NCI-H82 (cell line): ENCODE measurements at regions not wholly inside any gene's neighbourhood (a gene's known extent, or its start where the extent isn't known, plus 50 kb on each side); places are given as distances from the start of the nearest gene placed in this dataset.

Source experiments
- DNase-seq: peaks from one replicate; lab custom pipeline; 2025; lab: John Stamatoyannopoulos, UW

DNA sequence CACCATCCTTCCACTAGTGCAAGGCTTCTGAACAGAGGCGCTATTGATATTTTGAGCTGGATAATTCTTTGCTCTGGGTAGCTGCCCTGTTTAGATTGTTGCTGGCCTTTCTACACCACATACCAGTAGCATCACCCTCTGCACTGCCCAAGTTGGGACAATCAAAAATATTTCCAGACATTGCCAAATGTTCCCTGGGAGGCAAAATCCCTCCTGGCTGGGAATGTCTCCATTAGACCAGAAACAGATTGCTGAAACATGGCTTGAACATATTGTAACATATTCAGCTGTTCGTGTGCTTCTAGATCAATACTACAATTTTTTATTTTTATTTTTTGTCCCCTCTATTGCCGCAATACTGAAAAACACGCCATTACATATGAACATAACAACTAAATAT is 174.6 kb downstream of the ABCA8 start:
- no peak for DNase-seq

GRCh38 chr17:68778726-68779125 is 176.5 kb downstream of the ABCA8 start:
- DNase-seq: no peak

DNA sequence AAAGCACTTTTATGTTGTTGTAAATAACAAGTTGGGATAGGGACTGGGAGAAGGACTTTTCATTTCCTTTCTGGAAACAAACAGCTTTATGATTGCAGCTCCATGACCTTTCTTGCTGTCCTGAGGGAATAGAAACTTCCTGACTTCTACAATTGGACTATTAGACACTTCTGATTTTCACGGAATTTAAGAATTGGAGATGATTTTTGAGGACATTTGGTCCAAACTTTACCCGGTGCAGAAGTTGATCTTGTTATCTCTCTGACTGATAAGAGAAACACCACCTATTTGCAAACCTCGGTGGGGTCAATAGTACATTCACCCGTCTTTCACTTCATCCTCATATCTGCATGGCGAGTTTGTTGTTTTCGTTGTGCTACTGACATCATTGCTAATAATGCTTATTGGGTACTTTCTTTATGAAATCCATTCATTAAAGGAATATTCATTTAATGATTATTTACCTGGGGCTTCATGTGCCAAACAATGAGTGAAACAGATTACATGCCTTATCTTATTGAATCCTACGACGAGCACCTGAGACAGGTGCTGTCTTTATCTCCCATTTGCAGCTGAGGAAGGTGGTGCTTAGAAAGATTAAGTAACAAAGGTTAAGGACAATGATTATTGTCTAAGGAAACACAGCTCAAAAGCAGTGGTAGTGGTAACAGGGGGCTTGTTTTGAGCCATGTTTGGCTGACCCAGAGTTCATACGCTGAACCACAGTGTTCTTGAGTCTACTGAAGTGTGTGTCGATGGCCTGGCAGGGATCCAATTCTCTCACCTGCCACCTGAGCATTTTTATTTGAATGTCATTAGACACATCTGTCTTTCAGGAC is 176.9 kb upstream of the FAM20A start:
- DNase-seq: peak; percentile 31

DNA sequence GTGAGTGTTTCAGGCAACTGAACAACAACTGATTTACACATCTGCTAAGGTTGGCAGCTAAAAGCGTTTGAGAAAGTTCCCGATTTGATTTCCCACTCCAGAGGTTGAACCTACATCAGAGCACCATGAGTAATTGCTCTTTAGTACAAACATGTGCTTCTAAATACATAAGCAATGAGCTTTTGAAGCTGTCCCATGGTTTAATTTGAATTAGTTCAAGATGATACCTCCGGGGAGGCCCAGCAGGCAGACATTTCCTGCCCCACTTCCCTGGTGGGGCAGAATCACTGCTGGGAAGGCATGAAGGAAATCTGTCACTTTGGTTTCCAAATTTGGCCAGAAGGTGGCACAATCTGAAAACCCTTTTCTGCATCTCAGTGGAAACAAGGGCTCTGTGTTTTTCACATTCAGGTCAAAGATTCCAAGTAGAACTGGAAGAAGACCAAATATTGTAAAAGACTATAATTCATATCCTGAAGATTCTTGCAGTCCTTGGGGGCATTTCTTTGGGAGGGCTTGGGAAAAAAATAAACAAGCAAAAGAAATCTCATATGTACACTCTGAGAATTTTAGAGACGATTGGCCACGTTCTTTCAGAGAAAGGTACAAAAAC is 176.2 kb upstream of the FAM20A start:
- peak; percentile 82 for DNase-seq

DNA sequence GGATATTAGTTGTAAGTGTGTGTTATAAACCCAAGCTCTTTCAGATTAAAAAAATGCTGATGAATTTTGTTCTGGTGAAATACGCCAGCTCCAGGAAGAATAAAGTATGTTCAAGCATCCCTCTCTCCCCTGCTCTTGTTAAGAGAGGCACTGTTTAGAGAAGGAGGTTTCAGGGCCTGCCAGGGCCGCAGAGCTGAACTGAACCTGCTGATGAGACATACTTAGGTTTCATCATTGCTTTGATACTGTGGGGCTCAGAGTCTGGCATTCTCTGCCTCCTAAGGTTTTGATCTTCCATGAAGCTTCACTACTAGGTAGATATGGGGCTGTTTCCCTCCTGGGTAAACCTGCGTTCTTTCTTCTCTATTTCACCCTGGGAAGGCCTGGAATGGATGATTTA is 175.3 kb upstream of the FAM20A start:
- no peak for DNase-seq

GRCh38 chr17:68775969-68776368 is 174.8 kb upstream of the FAM20A start:
- DNase-seq: no peak

DNA sequence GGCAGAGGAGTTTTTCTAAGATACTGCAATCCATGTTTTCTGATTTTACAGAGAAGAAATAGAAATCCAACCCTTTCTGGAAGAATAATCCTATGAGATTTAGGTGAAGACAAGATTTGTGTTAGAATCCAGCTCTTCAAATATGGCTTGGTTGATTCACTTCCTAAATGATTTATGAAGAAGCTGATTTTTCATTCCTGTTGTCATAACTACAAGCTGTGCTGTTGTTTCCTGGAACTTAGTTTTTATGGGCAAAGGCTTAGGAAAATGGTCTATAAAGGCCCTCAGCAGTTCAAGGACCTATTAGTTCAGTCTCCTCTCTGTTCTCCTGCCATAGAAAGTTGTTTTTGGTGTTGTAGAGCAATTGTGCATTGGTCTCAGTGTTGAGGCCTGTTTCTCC is 174.2 kb upstream of the FAM20A start:
- no peak for DNase-seq

DNA sequence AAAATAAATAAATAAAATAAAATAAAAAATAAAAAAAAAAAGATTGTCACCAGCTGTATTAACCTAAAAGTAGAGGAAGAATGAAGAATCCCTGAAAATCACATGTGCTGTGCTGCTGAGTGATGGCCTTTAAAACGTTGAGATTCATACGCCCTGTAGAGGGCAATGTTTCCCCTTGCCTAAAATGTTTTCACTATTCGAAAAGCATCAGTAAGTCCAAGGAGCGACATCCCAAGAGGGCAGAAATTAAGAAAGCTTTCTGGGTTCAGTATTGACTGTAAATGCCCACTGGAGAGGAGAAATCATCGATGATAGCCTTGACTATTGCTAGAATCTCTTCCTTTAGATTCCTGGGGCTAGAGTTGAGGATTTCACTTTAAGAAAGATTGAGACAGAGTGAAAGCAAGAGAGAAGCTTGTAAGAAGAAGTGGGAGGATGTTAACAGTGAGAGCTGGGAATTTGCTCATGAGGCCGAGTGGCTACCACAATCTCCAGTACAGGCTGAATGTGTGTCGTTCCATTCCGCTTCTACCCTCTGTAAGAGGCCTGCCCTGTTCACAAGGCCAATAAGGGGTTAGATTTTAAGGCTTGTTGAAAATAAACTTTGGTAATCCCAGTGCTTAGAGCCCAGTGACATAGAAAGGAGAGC is 170.8 kb upstream of the FAM20A start:
- peak; percentile 81 for DNase-seq

DNA sequence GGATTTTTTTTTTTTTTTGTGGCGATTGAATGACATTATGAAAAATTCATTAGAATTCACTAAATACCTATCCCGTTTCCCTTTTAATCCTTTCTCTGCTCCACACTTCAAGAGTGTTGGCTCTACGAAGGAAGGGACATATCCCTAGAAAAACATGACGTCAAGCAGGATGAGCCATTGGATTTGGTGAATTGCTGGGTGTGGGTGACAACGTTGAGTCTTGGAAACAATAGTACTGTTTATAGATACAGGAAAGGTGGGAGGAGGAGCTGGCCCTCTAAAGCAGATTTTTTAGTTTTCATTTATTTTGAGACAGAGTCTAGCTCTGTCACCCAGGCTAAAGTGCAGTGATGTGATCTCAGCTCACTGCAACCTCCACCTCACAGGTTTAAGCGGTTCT is 167.6 kb upstream of the FAM20A start:
- no peak for DNase-seq

GRCh38 chr17:68766640-68767039 is 165.5 kb upstream of the FAM20A start:
- DNase-seq: no peak

GRCh38 chr17:68763562-68763961 is 162.4 kb upstream of the FAM20A start:
- no peak for DNase-seq

GRCh38 chr17:68762911-68763310 is 161.7 kb upstream of the FAM20A start:
- DNase-seq: no peak

DNA sequence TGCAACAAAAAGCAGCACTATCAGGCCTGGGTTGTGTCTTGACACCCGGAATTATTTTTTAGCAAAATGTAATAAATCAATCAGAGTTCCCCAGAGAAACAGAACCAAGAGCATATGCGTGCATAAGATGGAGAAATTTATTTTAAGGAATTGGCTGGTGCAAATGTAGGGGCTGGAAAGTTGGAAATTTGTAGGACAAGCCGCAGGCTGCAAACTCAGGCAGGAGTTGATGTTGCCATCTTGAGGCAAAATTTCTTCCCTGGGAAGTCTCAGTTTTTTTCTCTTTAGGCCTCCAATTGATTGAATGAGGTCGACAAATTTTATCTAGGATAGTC is 158.9 kb upstream of the FAM20A start:
- DNase-seq: no peak

DNA sequence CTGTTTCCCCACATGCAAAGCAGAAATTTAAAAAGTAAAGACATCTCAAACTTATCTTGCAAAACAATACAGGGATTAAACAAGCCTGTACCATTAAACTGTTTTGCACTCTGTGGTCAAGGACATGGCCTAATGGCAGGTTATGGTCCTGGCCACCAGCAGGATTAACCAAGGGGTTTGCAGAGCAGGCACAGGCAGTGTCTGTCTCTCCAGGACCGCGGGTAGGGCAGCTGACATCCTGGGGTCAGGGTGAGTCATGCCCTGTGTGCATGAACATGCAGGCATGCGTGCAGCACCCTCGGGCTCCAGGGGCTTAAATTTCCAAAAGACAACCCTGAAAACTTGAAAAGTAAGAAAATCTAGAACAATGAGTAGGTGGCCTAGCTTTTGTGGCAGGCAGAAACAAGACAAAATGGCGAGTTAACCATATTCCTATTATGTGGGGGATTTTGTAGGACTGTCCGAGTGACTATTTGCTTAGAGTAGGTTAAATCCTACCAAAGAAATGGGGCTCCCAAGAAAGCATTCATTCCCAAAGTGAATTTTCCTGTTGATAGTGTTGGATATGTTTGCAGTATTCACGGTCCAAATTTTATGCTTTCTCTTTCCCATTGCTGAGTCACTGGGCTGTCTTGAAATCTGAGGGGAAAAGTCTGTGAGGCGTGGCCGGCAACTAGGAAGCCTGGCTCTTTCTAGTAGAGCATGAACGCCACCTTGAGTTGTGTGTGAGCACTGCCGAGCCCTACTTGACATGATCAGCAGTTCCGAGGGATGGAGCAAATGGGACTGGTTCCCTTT is 158.4 kb upstream of the FAM20A start:
- peak; percentile 92 for DNase-seq

DNA sequence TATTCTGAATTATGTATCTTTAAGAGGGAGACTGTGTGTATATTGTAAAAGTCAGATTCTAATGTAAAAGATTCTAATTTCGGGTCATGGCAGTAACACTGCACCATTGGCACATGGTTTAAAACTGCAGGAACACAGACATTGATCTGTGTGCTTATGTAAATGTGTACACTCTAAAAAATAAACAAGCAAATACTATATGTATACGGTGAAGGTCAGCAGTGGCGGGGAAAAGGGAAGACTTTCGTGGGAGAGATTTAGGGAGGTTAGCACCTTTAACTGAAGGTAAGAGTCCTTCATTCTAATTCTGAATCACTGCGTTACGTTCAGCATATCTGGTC is 157.8 kb upstream of the FAM20A start:
- no peak for DNase-seq

GRCh38 chr17:68757866-68758757 is 156.9 kb upstream of the FAM20A start:
- DNase-seq: peak; percentile 91

- DNase-seq: no peak
Measured at GRCh38 chr17:68753985-68754769, 153.0 kb upstream of the FAM20A start.

DNA sequence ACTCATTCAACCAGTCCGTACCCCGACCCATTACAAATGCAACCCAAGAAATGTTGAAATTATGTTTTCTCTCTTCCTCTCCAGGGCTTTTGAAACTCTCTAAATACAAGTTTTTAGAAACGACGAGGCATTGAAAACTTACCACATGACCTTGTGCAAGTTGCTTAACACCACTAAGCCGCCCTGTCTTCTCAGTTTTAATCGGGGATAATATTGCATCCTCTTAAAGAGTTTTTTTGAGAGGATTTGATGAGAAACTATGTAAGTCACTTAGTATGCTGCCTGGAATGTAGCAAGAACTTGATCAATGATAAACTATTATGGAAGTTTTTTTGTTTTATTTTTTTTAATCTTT is 149.0 kb upstream of the FAM20A start:
- peak; percentile 49 for DNase-seq

GRCh38 chr17:68749349-68750207 is 148.4 kb upstream of the FAM20A start:
- DNase-seq: peak; percentile 82

DNA sequence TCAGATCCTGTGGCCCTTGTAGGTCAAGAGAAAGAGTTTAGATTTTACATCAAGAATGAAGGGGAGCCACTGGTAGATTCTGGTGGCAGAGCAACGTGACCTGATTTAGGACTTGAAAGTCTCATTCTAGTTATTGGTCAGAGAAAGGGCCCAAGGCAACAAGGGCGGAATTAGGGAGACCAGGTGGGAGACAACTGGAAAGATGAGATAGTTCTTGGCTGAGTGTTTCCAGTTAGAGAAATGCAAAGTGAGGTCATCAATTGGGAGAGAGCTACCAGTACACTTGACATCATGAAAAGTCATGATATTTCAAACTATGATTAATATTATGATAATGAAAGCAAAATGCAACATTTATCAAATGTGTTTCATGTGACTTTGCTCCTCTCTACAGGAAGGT is 147.2 kb upstream of the FAM20A start:
- DNase-seq: no peak
